ENCODE measurements at regions not wholly inside any gene's neighbourhood (a gene's known extent, or its start where the extent isn't known, plus 50 kb on each side); places are given as distances from the start of the nearest gene placed in this dataset.

GRCh38 chr2:107747964-107748583 lies 78.6 kb upstream of the RGPD4 start (continued):
- TF ChIP-seq, protein P1, sequence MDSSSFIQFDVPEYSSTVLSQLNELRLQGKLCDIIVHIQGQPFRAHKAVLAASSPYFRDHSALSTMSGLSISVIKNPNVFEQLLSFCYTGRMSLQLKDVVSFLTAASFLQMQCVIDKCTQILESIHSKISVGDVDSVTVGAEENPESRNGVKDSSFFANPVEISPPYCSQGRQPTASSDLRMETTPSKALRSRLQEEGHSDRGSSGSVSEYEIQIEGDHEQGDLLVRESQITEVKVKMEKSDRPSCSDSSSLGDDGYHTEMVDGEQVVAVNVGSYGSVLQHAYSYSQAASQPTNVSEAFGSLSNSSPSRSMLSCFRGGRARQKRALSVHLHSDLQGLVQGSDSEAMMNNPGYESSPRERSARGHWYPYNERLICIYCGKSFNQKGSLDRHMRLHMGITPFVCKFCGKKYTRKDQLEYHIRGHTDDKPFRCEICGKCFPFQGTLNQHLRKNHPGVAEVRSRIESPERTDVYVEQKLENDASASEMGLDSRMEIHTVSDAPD (CRISPR knock-in tag; IDR thresholded peaks at IDR 0.05), result no peak
- TF ChIP-seq ZNF253 (CRISPR knock-in tag; conservative IDR thresholded peaks at IDR 0.05) (no peak), MLLT1 (IDR thresholded peaks at IDR 0.05) (peak in 1 of 2 experiments; percentile 58; a peak in 2 of 4 replicates), ZNF586 (CRISPR knock-in tag; conservative IDR thresholded peaks at IDR 0.05) (no peak), ZNF551 (CRISPR knock-in tag; IDR thresholded peaks at IDR 0.05) (no peak), PCBP2 (IDR thresholded peaks at IDR 0.05; ENCODE audit: low read depth, low read length, poor library complexity, severe bottlenecking) (no peak), FOXP1 (CRISPR knock-in tag; IDR thresholded peaks at IDR 0.05) (no peak), TAF7 (tag; IDR thresholded peaks at IDR 0.05) (no peak)
- TF ChIP-seq, protein P2, sequence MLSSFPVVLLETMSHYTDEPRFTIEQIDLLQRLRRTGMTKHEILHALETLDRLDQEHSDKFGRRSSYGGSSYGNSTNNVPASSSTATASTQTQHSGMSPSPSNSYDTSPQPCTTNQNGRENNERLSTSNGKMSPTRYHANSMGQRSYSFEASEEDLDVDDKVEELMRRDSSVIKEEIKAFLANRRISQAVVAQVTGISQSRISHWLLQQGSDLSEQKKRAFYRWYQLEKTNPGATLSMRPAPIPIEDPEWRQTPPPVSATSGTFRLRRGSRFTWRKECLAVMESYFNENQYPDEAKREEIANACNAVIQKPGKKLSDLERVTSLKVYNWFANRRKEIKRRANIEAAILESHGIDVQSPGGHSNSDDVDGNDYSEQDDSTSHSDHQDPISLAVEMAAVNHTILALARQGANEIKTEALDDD (IDR thresholded peaks at IDR 0.05), result no peak

All from K562 (cell line).